RWPE1 (cell line): ENCODE measurements at regions not wholly inside any gene's neighbourhood (a gene's known extent, or its start where the extent isn't known, plus 50 kb on each side); places are given as distances from the start of the nearest gene placed in this dataset.

ENCODE experiments used
- CTCF ChIA-PET: fragments of 350-600 bp; sonication (Branson Sonifier 250); formaldehyde crosslinking; extraction: SDS; loops from one replicate; lab custom pipeline; 2021; lab: Yijun Ruan, JAX
- POLR2A ChIA-PET: fragments of 400-600 bp; formaldehyde crosslinking; extraction: SDS; loops from one replicate; lab custom pipeline; 2020; ENCODE audit warnings: antibody characterized with exemption; ENCODE audit not compliant: low non-redundant PET; lab: Yijun Ruan, JAX
- DNase-seq: peaks from one replicate; pipeline ENCODE4 v3.0.0; 2012; ENCODE audit warnings: low spot score
- H3K27ac ChIP-seq: fragments of 450-650 bp; 2 replicates; pipeline ENCODE4 v1.5.1; 2017
- TF ChIP-seq, protein P1 (sequence below): fragments of 450-650 bp; conservative IDR thresholded peaks from 2 replicates; pipeline ENCODE4 v1.5.1; 2017; ENCODE audit warnings: low read depth, mild to moderate bottlenecking

DNA sequence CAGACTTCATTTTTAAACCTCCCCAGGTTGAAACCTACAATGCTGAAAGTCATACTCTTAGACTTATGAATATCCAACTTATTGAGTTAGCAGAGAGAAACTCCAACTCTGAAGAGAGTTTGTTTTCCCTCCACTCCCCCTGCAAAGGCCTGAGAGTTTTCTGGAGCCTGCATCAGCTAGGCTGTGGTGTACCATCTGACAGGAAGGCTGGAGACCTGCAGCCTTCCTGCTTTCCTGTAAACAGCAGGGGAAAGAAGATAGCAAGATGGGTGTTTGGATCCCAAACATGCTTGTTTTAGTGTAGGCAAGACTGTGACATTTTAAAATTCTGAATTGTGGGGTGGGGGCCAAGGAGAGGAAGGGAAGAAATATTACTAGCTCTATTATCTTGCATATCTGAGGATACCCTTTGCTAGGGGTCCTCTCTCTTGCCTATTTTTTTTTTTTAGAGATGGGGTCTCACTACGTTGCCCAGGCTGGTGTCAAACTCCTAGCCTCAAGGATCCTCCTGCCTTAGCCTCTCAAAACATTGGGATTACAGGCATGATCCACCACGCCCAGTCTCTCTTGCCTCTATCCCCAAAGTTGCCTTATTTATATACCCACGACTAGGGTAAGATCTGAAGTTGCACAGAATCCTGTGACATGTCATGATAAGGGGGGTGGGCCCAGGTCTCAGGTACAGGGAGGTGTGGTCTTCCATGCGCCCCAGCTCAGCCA is 51.0 kb upstream of the USP3 start:
- TF ChIP-seq, protein P1, sequence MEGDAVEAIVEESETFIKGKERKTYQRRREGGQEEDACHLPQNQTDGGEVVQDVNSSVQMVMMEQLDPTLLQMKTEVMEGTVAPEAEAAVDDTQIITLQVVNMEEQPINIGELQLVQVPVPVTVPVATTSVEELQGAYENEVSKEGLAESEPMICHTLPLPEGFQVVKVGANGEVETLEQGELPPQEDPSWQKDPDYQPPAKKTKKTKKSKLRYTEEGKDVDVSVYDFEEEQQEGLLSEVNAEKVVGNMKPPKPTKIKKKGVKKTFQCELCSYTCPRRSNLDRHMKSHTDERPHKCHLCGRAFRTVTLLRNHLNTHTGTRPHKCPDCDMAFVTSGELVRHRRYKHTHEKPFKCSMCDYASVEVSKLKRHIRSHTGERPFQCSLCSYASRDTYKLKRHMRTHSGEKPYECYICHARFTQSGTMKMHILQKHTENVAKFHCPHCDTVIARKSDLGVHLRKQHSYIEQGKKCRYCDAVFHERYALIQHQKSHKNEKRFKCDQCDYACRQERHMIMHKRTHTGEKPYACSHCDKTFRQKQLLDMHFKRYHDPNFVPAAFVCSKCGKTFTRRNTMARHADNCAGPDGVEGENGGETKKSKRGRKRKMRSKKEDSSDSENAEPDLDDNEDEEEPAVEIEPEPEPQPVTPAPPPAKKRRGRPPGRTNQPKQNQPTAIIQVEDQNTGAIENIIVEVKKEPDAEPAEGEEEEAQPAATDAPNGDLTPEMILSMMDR: no peak
- no peak overlapping the region for H3K27ac ChIP-seq
- CTCF ChIA-PET: no interaction called here
- POLR2A ChIA-PET: no interaction called here
- DNase-seq: no peak

DNA sequence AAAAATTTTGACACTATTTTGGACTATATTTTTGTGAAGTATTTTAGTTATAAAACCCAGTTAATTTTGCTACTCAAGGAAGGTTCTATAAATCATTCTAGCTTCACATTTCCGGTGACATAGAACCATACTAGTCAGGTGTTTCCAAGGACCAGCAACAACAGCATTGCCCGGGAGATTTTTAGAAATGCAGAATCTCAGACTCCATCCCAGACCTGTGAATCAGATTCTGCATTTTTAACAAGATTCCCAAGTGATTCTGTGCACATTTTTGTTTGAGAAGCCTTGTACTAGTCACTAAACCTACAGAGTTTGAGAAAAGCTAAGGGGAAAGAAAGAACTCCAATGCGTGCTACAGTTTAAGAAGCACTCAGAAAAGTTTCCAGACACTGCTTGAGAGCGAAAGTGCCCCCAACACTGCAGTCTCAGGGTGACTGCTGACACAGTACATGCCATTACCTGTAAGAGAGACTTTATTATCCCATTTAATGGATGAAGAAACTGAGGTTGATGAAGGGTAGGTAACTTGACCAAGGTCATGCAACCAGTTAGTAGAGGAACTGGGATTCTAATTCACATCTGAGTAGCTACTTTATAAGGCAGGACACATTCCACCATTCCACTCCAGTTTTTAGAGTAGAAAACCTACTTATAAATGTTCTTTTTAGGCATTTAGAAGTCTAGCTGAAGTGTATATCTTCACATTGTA is 49.7 kb upstream of the USP3 start:
- CTCF ChIA-PET: no interaction called here
- no peak for DNase-seq
- no peak overlapping the region for H3K27ac ChIP-seq
- POLR2A ChIA-PET: no interaction called here
- TF ChIP-seq, protein P1: no peak
